HG03025 (cell line): ENCODE measurements at regions not wholly inside any gene's neighbourhood (a gene's known extent, or its start where the extent isn't known, plus 50 kb on each side); places are given as distances from the start of the nearest gene placed in this dataset.

Experiments used
- ATAC-seq: cut with Tn5 transposase; IDR thresholded peaks from one replicate; pipeline ENCODE4 v1.9.1; 2021; ENCODE audit warnings: mild to moderate bottlenecking, moderate library complexity; ENCODE audit not compliant: unreplicated experiment, low FRiP score

DNA sequence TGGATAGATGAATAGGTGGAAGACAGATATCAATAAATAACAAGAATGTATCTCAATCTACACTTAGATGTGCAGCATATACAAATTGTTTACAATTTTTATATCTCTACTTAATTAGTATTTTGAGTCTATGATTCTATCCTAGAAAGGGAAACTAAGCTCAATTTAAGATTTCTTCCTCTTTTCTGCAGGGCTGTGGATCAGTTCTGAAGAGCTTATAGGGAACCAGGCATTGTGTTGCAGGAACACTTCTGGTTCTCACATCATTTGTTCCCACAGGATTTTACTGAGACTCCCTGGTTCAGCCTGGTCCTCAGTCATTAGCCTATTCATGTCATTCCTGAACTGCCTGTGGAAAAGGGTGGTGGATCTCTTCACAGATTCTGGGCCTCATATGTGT lies 105.8 kb downstream of the TNFSF18 start:
- ATAC-seq = no peak

GRCh38 chr1:172946814-172947507 lies 103.8 kb downstream of the TNFSF18 start:
- no peak for ATAC-seq

- ATAC-seq = no peak
These were observed 102.3 kb downstream of the TNFSF18 start for GRCh38 chr1:172948457-172948856.

DNA sequence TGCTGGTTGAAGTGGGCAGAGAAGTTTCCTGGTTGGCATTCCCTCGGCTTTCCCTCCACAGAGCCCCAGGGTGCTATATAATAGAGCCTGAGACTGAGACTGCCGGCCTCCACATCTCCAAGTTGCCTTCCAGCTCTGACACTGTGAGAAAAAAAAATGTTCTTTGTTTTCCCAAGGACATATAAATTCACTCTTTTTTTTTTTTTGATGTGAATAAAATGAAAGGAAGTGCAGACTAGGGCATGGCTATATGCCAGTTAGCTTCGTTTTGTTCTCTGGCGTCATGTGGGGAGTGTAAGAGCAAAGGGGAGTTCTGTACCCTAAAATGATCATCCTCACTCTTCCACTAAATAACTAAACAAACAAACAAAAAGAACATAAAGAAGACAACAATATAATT lies 101.6 kb downstream of the TNFSF18 start:
- no peak for ATAC-seq

DNA sequence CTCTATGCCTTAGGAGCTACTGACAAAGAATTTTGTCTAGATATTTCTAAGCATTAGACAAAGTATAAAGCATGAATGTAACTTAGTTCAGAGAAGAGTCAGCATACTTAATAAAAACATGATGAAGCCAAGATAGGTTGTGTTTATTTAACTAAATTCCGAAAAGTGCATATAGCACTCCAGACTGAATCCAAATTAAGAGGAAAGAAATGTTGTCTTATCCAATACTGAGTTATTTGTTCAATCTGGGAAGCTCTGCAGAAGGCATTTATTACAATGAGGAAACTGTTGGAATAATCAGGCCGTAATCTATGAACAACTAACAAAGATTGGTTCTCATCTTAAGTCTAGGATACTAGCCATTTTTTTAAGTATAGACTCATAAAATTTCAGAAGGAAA lies 100.2 kb downstream of the TNFSF18 start:
- ATAC-seq = no peak

- ATAC-seq = no peak
These were observed 98.9 kb downstream of the TNFSF18 start for GRCh38 chr1:172951730-172952365.

- ATAC-seq = no peak
These were observed 98.2 kb downstream of the TNFSF18 start for GRCh38 chr1:172952516-172952915.

DNA sequence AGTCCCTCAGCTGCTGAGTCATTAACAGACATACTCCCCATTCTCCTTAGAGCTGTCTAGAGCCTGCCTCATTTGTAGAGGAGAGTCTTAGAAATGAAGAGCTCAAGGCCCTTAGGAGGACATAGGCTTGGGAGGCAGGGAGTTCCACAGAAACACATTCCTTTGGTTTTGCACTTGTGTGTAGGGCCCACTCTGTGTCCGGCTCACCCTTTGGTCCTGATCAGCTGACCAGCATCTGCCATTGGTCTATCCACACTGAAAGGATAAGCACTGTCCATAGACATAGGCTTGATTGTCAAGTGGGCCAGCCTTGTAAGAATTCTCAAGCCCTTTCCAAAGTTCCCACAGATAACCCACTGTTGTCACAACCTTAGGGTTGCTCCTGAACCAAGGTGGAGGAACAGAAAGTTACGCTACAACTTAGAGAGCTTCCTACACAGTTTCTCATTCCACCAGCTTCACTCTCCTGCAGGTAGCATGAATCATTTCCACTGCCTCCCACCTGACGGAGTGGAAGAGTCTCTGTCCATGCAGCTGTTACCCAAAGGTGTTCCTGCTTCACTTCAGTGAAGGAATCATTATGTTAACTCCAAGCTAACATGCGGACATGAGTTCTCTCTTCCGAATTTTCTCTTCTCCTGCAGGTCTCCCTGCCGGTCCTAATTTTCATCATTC lies 96.1 kb downstream of the TNFSF18 start:
- ATAC-seq = no peak

DNA sequence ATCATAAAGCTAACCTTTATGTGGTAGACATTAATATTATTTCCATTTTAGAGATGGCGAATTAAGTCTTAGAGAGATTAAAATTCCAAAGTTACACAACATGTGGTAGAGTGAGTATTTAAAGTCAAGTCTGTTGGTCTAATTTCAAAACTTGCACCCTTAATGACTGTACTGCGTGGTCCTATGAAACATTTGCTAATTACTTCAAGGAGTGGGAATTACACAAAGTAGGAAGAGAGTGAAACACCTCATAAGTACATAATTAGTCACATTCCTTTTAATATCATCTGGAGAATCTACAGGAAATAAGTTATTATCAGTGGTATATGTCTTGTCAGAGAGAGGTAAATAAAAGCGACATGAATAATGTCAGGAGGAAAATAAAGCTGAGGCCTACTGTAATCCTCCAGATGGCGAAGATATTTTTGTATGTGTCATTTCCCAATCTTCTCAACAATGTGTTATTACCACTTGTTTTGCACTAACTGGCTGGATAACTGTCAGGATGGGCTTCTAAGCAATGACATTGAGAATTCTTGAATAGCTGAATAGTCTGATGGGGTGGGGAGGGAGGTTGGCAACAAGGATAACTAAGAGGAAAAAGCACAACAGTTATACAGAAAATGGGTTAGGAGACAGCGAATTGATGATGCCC lies 95.5 kb downstream of the TNFSF18 start:
- no peak for ATAC-seq

GRCh38 chr1:172956871-172957270 lies 93.9 kb downstream of the TNFSF18 start:
- no peak for ATAC-seq

- ATAC-seq = no peak
These were observed 93.2 kb downstream of the TNFSF18 start for GRCh38 chr1:172957491-172957890.

- ATAC-seq = no peak
These were observed 91.2 kb downstream of the TNFSF18 start for GRCh38 chr1:172959571-172959970.

DNA sequence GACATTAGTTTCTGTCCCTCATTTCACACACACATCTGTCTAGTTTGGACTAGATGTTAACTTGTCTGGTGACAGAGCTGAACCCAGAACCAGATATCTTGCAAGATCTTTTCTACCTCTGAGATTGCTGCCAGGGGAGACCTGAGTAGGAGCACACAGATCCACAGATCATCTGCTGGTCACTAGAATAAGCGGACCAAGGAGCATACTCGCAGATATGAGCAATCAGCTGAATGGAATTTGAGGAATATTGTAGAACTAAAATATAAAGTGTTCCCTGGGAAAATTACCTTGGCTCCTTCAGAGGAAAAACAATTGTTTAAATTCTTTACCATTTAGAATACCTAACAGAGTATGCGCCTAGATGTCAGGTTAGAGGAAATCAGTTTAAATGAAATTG lies 90.7 kb downstream of the TNFSF18 start:
- ATAC-seq = no peak

- ATAC-seq = no peak
These were observed 90.1 kb downstream of the TNFSF18 start for GRCh38 chr1:172960454-172961208.

DNA sequence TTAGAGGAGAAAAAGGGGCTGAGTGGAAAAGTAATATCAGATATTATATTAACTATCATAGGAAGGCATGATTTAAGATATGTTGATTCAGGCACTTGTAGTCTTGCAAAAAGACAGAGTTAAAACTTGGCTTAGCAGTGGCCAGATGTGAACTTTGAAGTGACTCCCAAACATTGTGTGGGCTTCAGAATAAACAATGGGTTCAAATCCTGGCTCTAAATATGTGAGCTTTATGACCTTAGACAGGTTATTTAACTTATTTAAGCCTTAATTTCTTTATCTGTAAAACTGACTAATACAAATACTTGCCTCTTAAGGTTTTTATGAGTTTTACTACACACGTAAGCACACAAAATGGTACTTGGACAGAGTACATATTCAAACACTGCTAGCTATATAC lies 85.9 kb downstream of the TNFSF18 start:
- ATAC-seq = no peak

DNA sequence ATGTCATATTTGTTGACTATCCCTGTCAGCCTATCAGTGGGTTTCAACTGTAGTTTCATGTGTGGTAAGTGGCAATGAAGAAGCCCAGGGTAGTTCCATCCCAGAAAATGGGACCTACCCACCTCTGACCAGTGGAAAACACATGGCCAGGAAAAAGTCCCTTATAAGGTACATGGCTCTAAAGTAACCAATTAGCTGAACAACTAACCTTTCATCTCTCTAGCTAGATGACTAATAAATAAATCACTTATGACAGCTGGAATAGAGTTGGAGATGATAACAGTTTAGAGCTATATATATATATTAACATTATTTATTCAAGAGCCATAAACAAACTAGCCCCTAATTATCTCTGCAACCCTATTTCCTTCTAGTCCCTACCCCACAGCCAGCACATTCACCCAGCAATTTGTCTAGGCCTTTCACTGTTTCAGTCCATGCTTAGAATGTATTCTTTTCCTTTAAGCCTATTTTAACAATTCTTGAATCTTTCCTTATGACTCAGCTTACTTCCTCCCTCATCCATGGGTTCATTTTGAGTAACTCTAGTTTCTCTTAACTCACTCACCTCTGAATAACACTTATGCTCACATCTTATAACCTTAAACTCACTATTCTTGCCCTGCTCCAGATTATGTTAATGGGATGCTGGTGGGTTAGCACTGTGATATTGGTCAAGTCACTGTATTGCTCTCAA lies 83.7 kb downstream of the TNFSF18 start:
- no peak for ATAC-seq

DNA sequence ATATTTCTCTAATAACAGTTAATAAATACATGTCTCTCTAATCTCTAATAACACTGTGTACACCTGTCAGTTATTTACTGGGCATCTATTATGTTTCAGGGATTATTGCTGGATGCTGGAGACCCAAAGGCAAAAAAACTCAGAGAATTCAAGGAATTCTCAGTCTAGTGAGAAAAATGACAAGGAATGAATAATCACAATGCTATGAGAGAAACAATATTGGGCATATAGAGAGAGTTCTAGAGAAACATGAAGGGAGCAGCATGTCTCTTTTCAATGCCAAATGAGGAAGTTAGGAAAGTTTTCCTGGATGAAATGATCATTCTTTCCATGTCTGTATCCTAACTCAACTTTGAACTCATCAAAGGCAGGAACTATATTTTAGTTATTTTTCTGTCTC lies 82.8 kb downstream of the TNFSF18 start:
- ATAC-seq = no peak

- ATAC-seq = no peak
These were observed 81.1 kb downstream of the TNFSF18 start for GRCh38 chr1:172969611-172970010.

DNA sequence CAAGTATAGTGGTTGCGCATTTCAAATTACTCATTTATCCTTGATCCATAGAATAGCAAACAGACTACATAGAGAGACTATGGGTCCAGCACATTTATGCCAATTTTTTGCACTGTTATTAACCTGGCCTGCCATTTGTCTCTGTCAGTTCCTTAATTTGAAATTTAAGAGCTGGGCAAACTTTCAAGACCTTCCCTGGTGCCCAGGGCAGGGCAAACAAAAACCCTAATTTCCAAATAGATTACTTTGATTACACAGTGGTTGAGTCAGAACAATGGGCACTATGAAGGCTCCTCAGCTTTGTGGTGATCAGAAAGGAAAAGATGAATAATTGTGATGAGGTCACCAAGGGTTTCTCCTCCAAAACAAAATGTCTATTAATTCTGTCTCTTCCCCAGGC lies 80.6 kb downstream of the TNFSF18 start:
- ATAC-seq = no peak

GRCh38 chr1:172971241-172971640 lies 79.5 kb downstream of the TNFSF18 start:
- ATAC-seq = no peak
